OCI-LY1 (cell line): ENCODE measurements at regions not wholly inside any gene's neighbourhood (a gene's known extent, or its start where the extent isn't known, plus 50 kb on each side); places are given as distances from the start of the nearest gene placed in this dataset.
A peak's percentile ranks its signal among the peaks of the same experiment; 100 is the strongest.
"Not testable (repeated sequence)": the region's sequence is repeated elsewhere in the genome, so short reads cannot be mapped to it uniquely, and the experiment has no call there.

Experiments
- H2AFZ ChIP-seq: fragments of 200-600 bp; sonication (generic), shearing (Covaris generic); 2 replicates; pipeline ENCODE4 v1.6.0; 2014; ENCODE audit warnings: antibody characterized with exemption, mild to moderate bottlenecking, low read length
- H3F3A ChIP-seq: fragments of 200-600 bp; sonication (generic), shearing (Covaris generic); 2 replicates; pipeline ENCODE4 v1.6.0; 2014; ENCODE audit warnings: mild to moderate bottlenecking, antibody characterized with exemption, low read length, moderate library complexity; ENCODE audit not compliant: insufficient read depth
- H3K27ac ChIP-seq: fragments of 200-600 bp; sonication (generic); 2 replicates; pipeline ENCODE4 v1.5.1; 2014; ENCODE audit warnings: low read length, mixed run types, mild to moderate bottlenecking, low read depth; ENCODE audit not compliant: poor library complexity, severe bottlenecking
- H3K27me3 ChIP-seq: fragments of 200-600 bp; sonication (generic); 2 replicates; pipeline ENCODE4 v1.6.0; 2014; ENCODE audit warnings: antibody characterized with exemption, mild to moderate bottlenecking, low read length, moderate library complexity; ENCODE audit not compliant: insufficient read depth
- H3K36me3 ChIP-seq: fragments of 200-600 bp; sonication (generic); 2 replicates; pipeline ENCODE4 v1.6.1; 2014; ENCODE audit warnings: mild to moderate bottlenecking, antibody characterized with exemption, low read length, moderate library complexity, mixed read lengths; ENCODE audit not compliant: insufficient read depth
- H3K4me1 ChIP-seq: fragments of 200-600 bp; sonication (generic); 2 replicates; pipeline ENCODE4 v1.5.1; 2014; ENCODE audit warnings: mild to moderate bottlenecking, low read length, moderate library complexity; ENCODE audit not compliant: insufficient read depth, severe bottlenecking
- H3K4me2 ChIP-seq: fragments of 200-600 bp; sonication (generic), shearing (Covaris generic); 2 replicates; pipeline ENCODE4 v1.6.1; 2014; ENCODE audit warnings: low read length
- H3K4me3 ChIP-seq: fragments of 200-600 bp; sonication (generic); 2 replicates; pipeline ENCODE4 v1.5.1; 2014; ENCODE audit warnings: low read length, low read depth, mild to moderate bottlenecking, mixed read lengths; ENCODE audit not compliant: poor library complexity, severe bottlenecking
- H3K79me2 ChIP-seq: fragments of 200-600 bp; shearing (Covaris generic); 2 replicates; pipeline ENCODE4 v1.6.1; 2016; ENCODE audit warnings: mixed run types, low read length, mixed read lengths; ENCODE audit not compliant: insufficient read depth
- H3K9ac ChIP-seq: fragments of 200-600 bp; sonication (generic), shearing (Covaris generic); 2 replicates; pipeline ENCODE4 v1.6.1; 2014; ENCODE audit warnings: mild to moderate bottlenecking, low read length, mixed read lengths
- H3K9me2 ChIP-seq: fragments of 200-600 bp; sonication (generic), shearing (Covaris generic); 2 replicates; pipeline ENCODE4 v1.6.1; 2014; ENCODE audit warnings: low read depth, mild to moderate bottlenecking, low read length, mixed read lengths
- H3K9me3 ChIP-seq: fragments of 200-600 bp; shearing (Covaris generic); 2 replicates; pipeline ENCODE4 v1.6.1; 2014; ENCODE audit warnings: low read length, mixed read lengths
- H4K20me1 ChIP-seq: fragments of 200-600 bp; sonication (generic), shearing (Covaris generic); 2 replicates; pipeline ENCODE4 v1.6.0; 2016; ENCODE audit warnings: mild to moderate bottlenecking, low read length; ENCODE audit not compliant: insufficient read depth
- EZH2 ChIP-seq: fragments of 200-600 bp; sonication (generic), shearing (Covaris generic); IDR thresholded peaks from 2 replicates; pipeline ENCODE4 v1.8.0; 2017; ENCODE audit warnings: borderline replicate concordance, mixed run types, mild to moderate bottlenecking, antibody characterized with exemption, low read length, moderate library complexity, mixed read lengths
- TF ChIP-seq, protein P1 (sequence below): fragments of 200-600 bp; sonication (generic), shearing (Covaris generic); IDR thresholded peaks from 2 replicates; pipeline ENCODE4 v1.5.1; 2017; ENCODE audit warnings: mild to moderate bottlenecking, antibody characterized with exemption, low read length, moderate library complexity, mixed read lengths

DNA sequence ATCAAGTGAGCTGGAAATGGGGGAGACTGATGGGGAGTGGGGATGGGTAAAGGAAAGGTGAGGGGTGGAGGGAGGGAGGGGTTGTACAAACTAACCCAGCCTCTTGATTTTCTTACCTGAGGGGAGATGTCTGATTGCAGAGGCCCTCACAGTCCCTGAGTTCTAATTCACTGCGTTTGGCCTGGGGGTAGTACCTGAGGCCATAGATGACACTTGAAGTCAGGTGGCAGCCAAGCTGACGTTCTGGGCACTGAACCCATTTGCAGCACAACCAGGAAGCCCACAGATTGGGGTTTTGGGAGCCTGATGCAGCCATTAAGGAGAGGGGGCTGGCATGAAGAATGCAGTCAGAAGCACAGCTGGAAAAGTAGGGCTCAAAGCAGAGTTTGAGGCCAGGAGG lies 153.8 kb upstream of the DTNBP1 start:
- H4K20me1 ChIP-seq, result no peaks in the 10 kb centered on the region
- H3K9me2 ChIP-seq, result no peaks in the 10 kb centered on the region
- no peaks in the 10 kb centered on the region for H3F3A ChIP-seq
- no peak overlapping the region for H3K4me3 ChIP-seq
- no peaks in the 10 kb centered on the region for H3K9me3 ChIP-seq
- no peaks in the 10 kb centered on the region for H3K36me3 ChIP-seq
- no peak overlapping the region for H3K27ac ChIP-seq
- 0 out of 2 replicates have a peak, but pooled peaks cover 3% of the 10 kb centered on the region for H3K27me3 ChIP-seq
- H3K9ac ChIP-seq, result no peak overlapping the region
- no peak for TF ChIP-seq EZH2
- TF ChIP-seq, protein P1, sequence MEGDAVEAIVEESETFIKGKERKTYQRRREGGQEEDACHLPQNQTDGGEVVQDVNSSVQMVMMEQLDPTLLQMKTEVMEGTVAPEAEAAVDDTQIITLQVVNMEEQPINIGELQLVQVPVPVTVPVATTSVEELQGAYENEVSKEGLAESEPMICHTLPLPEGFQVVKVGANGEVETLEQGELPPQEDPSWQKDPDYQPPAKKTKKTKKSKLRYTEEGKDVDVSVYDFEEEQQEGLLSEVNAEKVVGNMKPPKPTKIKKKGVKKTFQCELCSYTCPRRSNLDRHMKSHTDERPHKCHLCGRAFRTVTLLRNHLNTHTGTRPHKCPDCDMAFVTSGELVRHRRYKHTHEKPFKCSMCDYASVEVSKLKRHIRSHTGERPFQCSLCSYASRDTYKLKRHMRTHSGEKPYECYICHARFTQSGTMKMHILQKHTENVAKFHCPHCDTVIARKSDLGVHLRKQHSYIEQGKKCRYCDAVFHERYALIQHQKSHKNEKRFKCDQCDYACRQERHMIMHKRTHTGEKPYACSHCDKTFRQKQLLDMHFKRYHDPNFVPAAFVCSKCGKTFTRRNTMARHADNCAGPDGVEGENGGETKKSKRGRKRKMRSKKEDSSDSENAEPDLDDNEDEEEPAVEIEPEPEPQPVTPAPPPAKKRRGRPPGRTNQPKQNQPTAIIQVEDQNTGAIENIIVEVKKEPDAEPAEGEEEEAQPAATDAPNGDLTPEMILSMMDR, result no peak
- H3K79me2 ChIP-seq, result no peaks in the 10 kb centered on the region
- H2AFZ ChIP-seq, result no peak overlapping the region
- H3K4me2 ChIP-seq, result no peak overlapping the region
- H3K4me1 ChIP-seq, result peaks cover 8% of the 10 kb centered on the region

DNA sequence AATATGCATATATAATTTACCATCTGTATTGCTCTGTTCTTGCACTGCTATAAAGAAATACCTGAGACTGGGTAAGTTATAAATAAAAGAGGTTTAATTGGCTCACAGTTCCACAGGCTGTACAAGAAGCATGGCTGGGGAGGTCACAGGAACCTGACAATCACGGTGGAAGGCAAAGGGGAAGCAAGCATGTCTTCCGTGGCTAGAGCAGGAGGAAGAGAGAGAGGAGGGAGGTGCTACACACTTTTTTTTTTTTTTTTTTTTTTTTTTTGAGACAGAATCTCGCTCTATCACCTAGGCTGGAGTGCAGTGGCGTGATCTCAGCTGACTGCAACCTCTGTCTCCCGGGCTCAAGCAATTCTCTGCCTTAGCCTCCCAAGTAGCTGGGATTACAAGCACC lies 150.9 kb upstream of the DTNBP1 start:
- H3K4me1 ChIP-seq, H3K9me3 ChIP-seq, H3K9me2 ChIP-seq, H3K27me3 ChIP-seq, H3K9ac ChIP-seq, H3K36me3 ChIP-seq, H4K20me1 ChIP-seq, H3K27ac ChIP-seq, H3F3A ChIP-seq, H2AFZ ChIP-seq, H3K79me2 ChIP-seq: not testable (repeated sequence)
- Histone ChIP-seq H3K4me2 (peak overlapping the region; percentile 25; the same call in 1 of the 2 replicates), H3K4me3 (peak overlapping the region; percentile 15)

DNA sequence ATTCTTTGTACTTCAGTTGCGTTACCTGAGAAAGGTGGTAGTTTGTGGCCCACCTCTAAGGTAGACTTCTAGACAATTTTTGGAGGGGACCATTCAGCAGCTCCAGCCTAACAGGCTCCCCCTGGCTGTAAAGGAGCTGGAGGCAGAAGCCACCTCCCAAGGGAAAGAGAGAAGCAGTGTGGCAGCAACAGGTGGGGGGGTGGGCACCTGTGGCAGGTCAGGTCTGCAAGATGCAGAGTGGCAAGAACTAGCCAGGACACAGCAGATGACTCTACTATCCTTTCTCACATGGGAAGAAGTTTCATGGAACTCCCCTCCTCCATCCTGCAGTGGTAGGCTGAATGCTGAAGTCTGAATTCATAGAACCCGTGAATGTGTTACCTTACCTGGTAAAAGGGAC lies 148.3 kb upstream of the DTNBP1 start:
- Histone ChIP-seq H3K4me1 (peaks cover 8% of the 10 kb centered on the region), H3K9ac (no peak overlapping the region), H2AFZ (no peak overlapping the region), H3K27ac (no peak overlapping the region), H4K20me1 (no peaks in the 10 kb centered on the region), H3K79me2 (no peaks in the 10 kb centered on the region), H3K9me3 (no peaks in the 10 kb centered on the region), H3K4me3 (no peak overlapping the region), H3F3A (no peaks in the 10 kb centered on the region), H3K4me2 (no peak overlapping the region), H3K27me3 (0 out of 2 replicates have a peak, but pooled peaks cover 3% of the 10 kb centered on the region), H3K36me3 (no peaks in the 10 kb centered on the region), H3K9me2 (no peaks in the 10 kb centered on the region)
- TF ChIP-seq, protein P1, result no peak
- TF ChIP-seq EZH2, result no peak

- no peaks in the 10 kb centered on the region for H3F3A ChIP-seq
- no peaks in the 10 kb centered on the region for H4K20me1 ChIP-seq
- H3K9ac ChIP-seq, result no peak overlapping the region
- no peak overlapping the region for H3K4me3 ChIP-seq
- TF ChIP-seq, protein P1, result no peak
- TF ChIP-seq EZH2, result no peak
- no peak overlapping the region for H2AFZ ChIP-seq
- H3K27me3 ChIP-seq, result 0 out of 2 replicates have a peak, but pooled peaks cover 3% of the 10 kb centered on the region
- no peaks in the 10 kb centered on the region for H3K36me3 ChIP-seq
- no peaks in the 10 kb centered on the region for H3K9me2 ChIP-seq
- no peak overlapping the region for H3K4me2 ChIP-seq
- H3K9me3 ChIP-seq, result no peaks in the 10 kb centered on the region
- peaks cover 8% of the 10 kb centered on the region for H3K4me1 ChIP-seq
- H3K79me2 ChIP-seq, result no peaks in the 10 kb centered on the region
- H3K27ac ChIP-seq, result no peak overlapping the region
Observed at GRCh38 chr6:15810618-15811017, 147.8 kb upstream of the DTNBP1 start.
